Mesothelial cell of epicardium (in vitro differentiated cells): ENCODE measurements at regions not wholly inside any gene's neighbourhood (a gene's known extent, or its start where the extent isn't known, plus 50 kb on each side); places are given as distances from the start of the nearest gene placed in this dataset.

Source experiments
- DNase-seq, 2 experiments: peaks; one replicate each; pipeline ENCODE4 v3.0.0; 2021; ENCODE audit warnings: low spot score in 2 of 2; ENCODE audit not compliant: unreplicated experiment in 2 of 2
- H3K27ac Mint-ChIP-seq: 2 replicates; pipeline ENCODE4 v1.8.0; 2021; ENCODE audit warnings: mixed read lengths
- H3K27me3 Mint-ChIP-seq: 2 replicates; pipeline ENCODE4 v1.8.0; 2021; ENCODE audit warnings: low read depth, mixed read lengths
- H3K36me3 Mint-ChIP-seq: 2 replicates; pipeline ENCODE4 v1.8.0; 2021; ENCODE audit warnings: mixed read lengths
- H3K4me1 Mint-ChIP-seq: 2 replicates; pipeline ENCODE4 v1.8.0; 2021; ENCODE audit warnings: mixed read lengths
- H3K4me3 Mint-ChIP-seq: 2 replicates; pipeline ENCODE4 v1.8.0; 2021; ENCODE audit warnings: mild to moderate bottlenecking, moderate library complexity, mixed read lengths
- H3K9me3 Mint-ChIP-seq: 2 replicates; pipeline ENCODE4 v1.8.0; 2021; ENCODE audit warnings: mixed read lengths
- CTCF ChIP-seq: fragments of 200-600 bp; sonication (generic); IDR thresholded peaks from one replicate; pipeline ENCODE4 v1.5.0; 2021; ENCODE audit warnings: antibody characterized with exemption; ENCODE audit not compliant: unreplicated experiment

- no peak overlapping the region for H3K4me3 Mint-ChIP-seq
- no peak overlapping the region for H3K27ac Mint-ChIP-seq
- no peaks in the 10 kb centered on the region for H3K27me3 Mint-ChIP-seq
- peaks cover 23% of the 10 kb centered on the region for H3K9me3 Mint-ChIP-seq
- DNase-seq: no peak
- no peak for TF ChIP-seq CTCF
- peaks cover 2% of the 10 kb centered on the region for H3K4me1 Mint-ChIP-seq
- peaks cover 2% of the 10 kb centered on the region for H3K36me3 Mint-ChIP-seq
Observed at GRCh38 chr15:37582852-37583251, 351.6 kb upstream of the TMCO5A start.

DNA sequence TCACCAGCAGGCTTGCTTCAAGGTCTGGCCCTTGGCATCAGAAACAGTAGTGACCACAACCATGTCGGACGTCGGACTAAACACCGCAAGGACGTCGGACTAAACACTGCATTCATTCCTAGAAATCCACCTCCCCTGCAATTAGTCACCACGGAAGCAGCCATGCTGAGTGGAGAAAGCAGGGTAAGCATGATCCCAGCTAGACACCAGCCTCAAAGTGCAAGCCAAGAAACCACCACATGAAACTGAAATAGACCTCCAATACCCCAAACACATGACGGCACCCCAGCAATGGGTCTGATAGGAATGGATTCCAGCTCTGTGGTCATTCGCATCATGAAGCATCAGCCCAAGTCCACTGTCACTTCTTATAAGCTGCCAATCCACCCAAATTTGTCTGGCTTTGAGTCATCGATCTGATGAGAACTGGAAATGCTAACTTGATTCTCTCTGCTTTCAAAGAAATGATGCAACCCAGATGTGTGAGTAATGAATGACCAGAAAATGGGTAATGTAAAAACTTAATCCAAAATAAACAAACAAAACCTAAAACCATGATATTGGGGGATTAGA, 348.3 kb upstream of the TMCO5A start:
- no peak for TF ChIP-seq CTCF
- Mint-ChIP-seq H3K4me3 (no peak overlapping the region), H3K36me3 (peaks cover 2% of the 10 kb centered on the region), H3K9me3 (peaks cover 30% of the 10 kb centered on the region), H3K4me1 (peaks cover 2% of the 10 kb centered on the region), H3K27ac (no peak overlapping the region), H3K27me3 (no peaks in the 10 kb centered on the region)
- no peak for DNase-seq

DNA sequence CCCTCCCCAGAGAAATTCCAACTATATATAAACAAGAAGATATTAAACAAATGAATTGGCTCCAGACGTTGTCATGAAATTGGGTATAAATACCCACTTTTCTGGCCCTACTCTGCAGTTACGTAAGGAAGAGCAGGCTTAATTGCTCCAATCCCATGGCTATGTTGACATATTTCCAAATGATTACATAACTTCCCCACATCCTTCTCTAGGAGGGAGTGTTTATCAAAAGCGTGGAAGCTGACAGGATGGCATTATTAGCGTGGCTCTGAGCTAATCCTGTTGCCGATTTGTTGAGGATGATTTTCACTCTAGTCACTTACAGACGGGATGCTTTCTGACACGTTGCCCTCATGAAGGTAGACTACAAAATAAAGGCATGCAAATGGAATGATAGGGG, 347.5 kb upstream of the TMCO5A start:
- H3K9me3 Mint-ChIP-seq: peaks cover 28% of the 10 kb centered on the region
- no peak for DNase-seq
- no peak for TF ChIP-seq CTCF
- H3K27ac Mint-ChIP-seq: no peak overlapping the region
- peaks cover 2% of the 10 kb centered on the region for H3K4me1 Mint-ChIP-seq
- no peak overlapping the region for H3K4me3 Mint-ChIP-seq
- peaks cover 2% of the 10 kb centered on the region for H3K36me3 Mint-ChIP-seq
- H3K27me3 Mint-ChIP-seq: no peaks in the 10 kb centered on the region

GRCh38 chr15:37594417-37594816, 340.0 kb upstream of the TMCO5A start:
- H3K4me3 Mint-ChIP-seq: no peak overlapping the region
- no peaks in the 10 kb centered on the region for H3K27me3 Mint-ChIP-seq
- no peaks in the 10 kb centered on the region for H3K36me3 Mint-ChIP-seq
- no peak for DNase-seq
- no peak for TF ChIP-seq CTCF
- H3K4me1 Mint-ChIP-seq: peaks cover 48% of the 10 kb centered on the region
- no peak overlapping the region for H3K27ac Mint-ChIP-seq
- peaks cover 10% of the 10 kb centered on the region for H3K9me3 Mint-ChIP-seq

GRCh38 chr15:37595426-37595970, 338.9 kb upstream of the TMCO5A start:
- Mint-ChIP-seq H3K4me3 (no peak overlapping the region), H3K27me3 (no peaks in the 10 kb centered on the region), H3K9me3 (peaks cover 6% of the 10 kb centered on the region), H3K36me3 (no peaks in the 10 kb centered on the region), H3K27ac (no peak overlapping the region), H3K4me1 (peaks cover 57% of the 10 kb centered on the region)
- DNase-seq: no peak
- no peak for TF ChIP-seq CTCF
